ENCODE measurements at regions not wholly inside any gene's neighbourhood (a gene's known extent, or its start where the extent isn't known, plus 50 kb on each side); places are given as distances from the start of the nearest gene placed in this dataset.

- TF ChIP-seq CTCF (IDR thresholded peaks at IDR 0.05) (no peak), POLR2A (IDR thresholded peaks at IDR 0.05) (no peak)
- Histone ChIP-seq H3K36me3 (ENCODE audit: low read depth, missing control alignments) (no peaks in the 10 kb centered on the region), H3K27me3 (no peaks in the 10 kb centered on the region), H3K4me1 (no peaks in the 10 kb centered on the region), H3K4me3 (no peak overlapping the region), H3K27ac (no peak overlapping the region), H3K9me3 (no peaks in the 10 kb centered on the region)
- DNase-seq, result no peak
- 88 to 92% methylated on average over 5 of the region's 5 CpGs for WGBS, 2 donors
- intact Hi-C loops (cut with DNase I; ENCODE audit: low total_unique reads), result no loop called here
Measured at GRCh38 chr3:5445676-5446201, 258.2 kb downstream of the EDEM1 start.

- Histone ChIP-seq H3K36me3 (ENCODE audit: low read depth, missing control alignments) (no peaks in the 10 kb centered on the region), H3K27ac (no peak overlapping the region), H3K4me1 (no peaks in the 10 kb centered on the region), H3K9me3 (no peaks in the 10 kb centered on the region), H3K27me3 (no peaks in the 10 kb centered on the region), H3K4me3 (no peak overlapping the region)
- no peak for TF ChIP-seq CTCF (IDR thresholded peaks at IDR 0.05)
- no peak for TF ChIP-seq POLR2A (IDR thresholded peaks at IDR 0.05)
- 95 to 97% methylated on average over 5 of the region's 5 CpGs for WGBS, 2 donors
- intact Hi-C loops (cut with DNase I; ENCODE audit: low total_unique reads), result no loop called here
- DNase-seq, result no peak
Measured at GRCh38 chr3:5448246-5448645, 260.7 kb downstream of the EDEM1 start.

- Histone ChIP-seq H3K36me3 (ENCODE audit: low read depth, missing control alignments) (no peaks in the 10 kb centered on the region), H3K27me3 (no peaks in the 10 kb centered on the region), H3K27ac (no peak overlapping the region), H3K9me3 (no peaks in the 10 kb centered on the region), H3K4me3 (no peak overlapping the region), H3K4me1 (no peaks in the 10 kb centered on the region)
- WGBS, 2 donors, result 66 to 90% methylated on average over 2 of the region's 2 CpGs
- TF ChIP-seq POLR2A (IDR thresholded peaks at IDR 0.05), result no peak
- TF ChIP-seq CTCF (IDR thresholded peaks at IDR 0.05), result no peak
- no peak for DNase-seq
- intact Hi-C loops (cut with DNase I; ENCODE audit: low total_unique reads), result no loop called here
Measured at GRCh38 chr3:5448816-5449215, 261.3 kb downstream of the EDEM1 start.

- TF ChIP-seq POLR2A (IDR thresholded peaks at IDR 0.05) (no peak), CTCF (IDR thresholded peaks at IDR 0.05) (no peak)
- intact Hi-C loops (cut with DNase I; ENCODE audit: low total_unique reads), result no loop called here
- H3K36me3 ChIP-seq (ENCODE audit: low read depth, missing control alignments), result no peaks in the 10 kb centered on the region
- DNase-seq, result no peak
- no peaks in the 10 kb centered on the region for H3K9me3 ChIP-seq
- no peaks in the 10 kb centered on the region for H3K27me3 ChIP-seq
- no peaks in the 10 kb centered on the region for H3K4me1 ChIP-seq
- H3K4me3 ChIP-seq, result no peak overlapping the region
- H3K27ac ChIP-seq, result no peak overlapping the region
- WGBS, 2 donors, result 69 to 85% methylated on average over 1 of the region's 1 CpG
Measured at GRCh38 chr3:5456199-5456598, 268.7 kb downstream of the EDEM1 start.

- no peak for DNase-seq
- no peak overlapping the region for H3K27ac ChIP-seq
- no peaks in the 10 kb centered on the region for H3K4me1 ChIP-seq
- H3K36me3 ChIP-seq (ENCODE audit: low read depth, missing control alignments), result no peaks in the 10 kb centered on the region
- no peaks in the 10 kb centered on the region for H3K27me3 ChIP-seq
- no peak overlapping the region for H3K4me3 ChIP-seq
- H3K9me3 ChIP-seq, result no peaks in the 10 kb centered on the region
- no peak for TF ChIP-seq CTCF (IDR thresholded peaks at IDR 0.05)
- no peak for TF ChIP-seq POLR2A (IDR thresholded peaks at IDR 0.05)
- intact Hi-C loops (cut with DNase I; ENCODE audit: low total_unique reads), result no loop called here
Measured at GRCh38 chr3:5458526-5458925, 271.0 kb downstream of the EDEM1 start.

Measured in testis (tissue), 2 donors.